Kasumi-1 (cell line): ENCODE measurements at regions not wholly inside any gene's neighbourhood (a gene's known extent, or its start where the extent isn't known, plus 50 kb on each side); places are given as distances from the start of the nearest gene placed in this dataset.

Experiments used
- DNase-seq, 2 experiments: peaks; one replicate each; lab custom pipeline; 2025; lab: John Stamatoyannopoulos, UW

DNA sequence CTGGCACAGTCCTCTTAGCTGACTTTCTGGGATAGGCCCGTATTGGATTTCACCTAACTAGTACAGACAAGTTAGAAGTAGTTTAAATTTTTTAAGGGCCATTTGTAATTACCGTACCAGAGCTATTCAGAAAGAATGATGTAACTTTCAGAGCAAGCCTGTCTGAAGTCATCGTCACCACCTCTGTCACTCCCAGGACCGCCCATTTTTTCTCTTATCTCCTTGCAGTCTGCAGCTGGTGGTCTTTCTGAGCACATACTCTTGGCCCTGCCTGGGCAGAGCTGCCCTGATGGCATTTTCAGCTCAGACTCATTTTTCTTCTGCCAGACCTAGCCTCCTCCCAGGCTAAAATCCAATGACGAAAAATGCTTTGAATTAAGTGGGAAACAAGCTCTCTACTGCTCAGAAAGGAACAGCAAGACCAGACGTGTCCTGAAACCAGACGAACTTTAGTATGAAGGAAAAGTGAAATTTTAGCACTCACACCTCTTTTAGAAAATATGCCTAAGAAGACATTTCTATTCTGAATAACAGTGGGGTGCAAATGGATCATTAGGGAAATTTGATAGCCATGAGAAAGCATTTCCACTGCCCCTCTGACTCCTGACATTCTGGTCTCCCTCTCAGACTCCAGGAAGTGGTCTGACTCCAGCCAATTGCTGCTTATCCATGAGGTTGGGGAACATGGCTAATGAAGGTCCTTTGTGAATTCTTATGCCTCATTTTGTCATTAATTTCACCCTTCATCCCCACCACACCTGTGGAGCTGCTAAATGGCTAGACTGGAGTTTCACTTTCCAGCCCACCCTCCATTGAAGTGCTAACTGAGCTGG is 162.4 kb upstream of the GYPA start:
- DNase-seq = no peak

DNA sequence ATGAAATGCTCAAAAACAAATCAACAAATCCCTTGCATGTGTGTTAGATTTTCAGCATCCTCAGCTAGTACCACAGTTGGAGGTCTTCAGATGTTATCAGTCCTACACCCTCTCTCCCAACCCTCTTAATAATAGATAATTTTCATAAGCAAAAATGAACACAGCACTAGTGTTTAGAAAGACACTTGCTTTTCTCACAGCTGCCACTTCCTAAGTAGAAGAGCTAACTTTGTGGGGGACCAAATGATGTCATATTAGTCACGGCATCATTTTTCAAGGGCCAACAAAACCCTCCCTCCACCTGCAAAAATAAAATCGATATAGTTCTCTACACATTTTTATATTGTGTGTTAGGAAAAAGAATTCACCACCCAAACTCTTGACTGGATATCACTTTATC is 163.5 kb upstream of the GYPA start:
- DNase-seq = no peak

DNA sequence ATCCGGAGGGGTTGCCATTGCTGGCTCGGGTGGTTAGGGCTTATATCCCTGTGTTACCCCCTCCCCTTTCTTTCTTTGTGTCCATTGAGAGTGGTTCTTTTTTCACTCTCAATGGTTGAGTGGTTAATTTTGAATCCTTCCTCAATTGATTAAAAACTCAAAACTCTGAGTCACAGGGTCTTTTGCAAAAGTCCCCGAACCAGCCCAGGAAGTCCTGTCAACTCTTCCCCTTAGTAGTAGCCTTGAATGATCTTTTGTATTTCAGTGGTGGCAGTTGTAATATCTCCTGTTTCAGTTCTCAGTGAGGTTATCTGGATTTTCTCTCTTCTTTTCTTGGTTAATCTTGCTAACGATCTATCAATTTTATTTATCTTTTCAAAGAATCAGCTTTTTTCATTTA is 170.0 kb upstream of the GYPA start:
- no peak for DNase-seq

DNA sequence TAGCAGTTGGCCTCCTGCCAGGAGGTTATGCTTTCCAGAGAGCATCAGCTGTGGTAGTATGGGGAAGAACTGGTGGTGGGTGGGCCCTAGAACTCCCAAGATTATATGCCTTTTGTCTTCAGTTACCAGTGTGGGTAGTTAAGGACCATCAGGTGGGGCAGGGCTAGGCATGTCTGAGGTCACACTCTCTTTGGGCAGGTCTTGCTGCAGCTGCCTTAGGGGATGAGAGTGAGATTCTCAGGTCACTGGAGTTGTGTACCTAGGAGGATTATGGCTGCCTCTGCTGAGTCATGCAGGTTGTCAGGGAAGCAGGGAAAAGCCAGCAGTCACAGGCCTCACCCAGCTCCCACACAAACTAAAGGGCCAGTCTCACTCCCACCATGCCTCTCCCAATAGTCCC is 172.9 kb upstream of the GYPA start:
- no peak for DNase-seq

DNA sequence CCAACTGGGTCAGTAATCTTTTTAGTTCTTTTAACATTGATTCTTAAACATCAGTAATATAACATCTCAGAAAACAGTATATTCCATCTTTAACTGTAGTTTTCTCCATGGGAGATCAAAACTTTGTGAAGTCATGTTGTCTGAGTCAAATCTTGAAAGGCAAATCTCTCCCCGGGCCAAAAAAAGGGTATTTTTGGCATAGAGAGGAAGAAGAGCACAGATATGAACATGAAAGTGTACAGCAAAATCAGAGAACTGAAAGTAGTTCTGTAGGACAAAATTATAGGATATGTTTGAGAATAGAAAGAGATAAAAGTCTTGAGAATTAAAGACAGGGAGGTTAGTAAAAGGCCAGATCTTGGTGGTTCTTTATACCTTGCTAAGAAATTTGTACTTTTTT is 176.4 kb upstream of the GYPA start:
- DNase-seq = no peak

DNA sequence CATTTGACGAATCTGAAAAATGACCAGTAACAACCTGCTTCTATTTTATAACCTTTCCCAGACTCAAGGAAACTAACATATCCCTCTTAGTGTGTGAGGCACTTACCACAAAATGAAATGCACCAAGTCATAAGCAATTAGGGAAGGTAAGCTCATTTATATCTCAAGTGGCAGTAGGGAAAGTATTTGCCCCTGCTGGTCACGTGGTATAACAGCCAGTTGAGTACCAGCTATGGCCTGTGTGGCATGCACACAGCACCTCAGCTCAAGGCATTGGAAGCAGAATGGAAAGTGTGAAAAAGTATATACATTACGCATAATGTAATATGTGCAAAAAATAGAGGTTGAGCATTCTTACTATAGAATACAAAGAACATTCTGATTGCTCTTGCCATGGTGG is 178.3 kb upstream of the GYPA start:
- DNase-seq = no peak

DNA sequence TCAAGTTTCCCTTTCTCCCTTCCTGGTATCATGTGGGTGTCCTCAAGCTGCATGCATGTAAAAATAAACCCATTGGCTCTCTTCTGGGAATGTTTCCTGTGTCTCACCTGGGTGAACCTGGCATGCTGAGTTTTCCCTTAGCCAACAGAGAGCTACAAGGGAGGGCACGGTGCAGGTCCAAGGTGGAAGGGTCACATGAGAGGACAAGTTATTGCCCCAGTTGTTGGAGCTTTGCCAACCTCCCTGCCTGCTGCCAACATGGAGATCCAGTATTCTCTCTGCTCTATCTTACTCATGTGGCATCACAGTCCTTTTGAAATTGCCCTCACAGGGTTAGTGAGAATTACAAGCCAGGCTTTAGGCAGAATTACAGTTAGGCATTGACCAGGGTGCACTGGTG is 196.1 kb upstream of the GYPA start:
- DNase-seq = no peak

DNA sequence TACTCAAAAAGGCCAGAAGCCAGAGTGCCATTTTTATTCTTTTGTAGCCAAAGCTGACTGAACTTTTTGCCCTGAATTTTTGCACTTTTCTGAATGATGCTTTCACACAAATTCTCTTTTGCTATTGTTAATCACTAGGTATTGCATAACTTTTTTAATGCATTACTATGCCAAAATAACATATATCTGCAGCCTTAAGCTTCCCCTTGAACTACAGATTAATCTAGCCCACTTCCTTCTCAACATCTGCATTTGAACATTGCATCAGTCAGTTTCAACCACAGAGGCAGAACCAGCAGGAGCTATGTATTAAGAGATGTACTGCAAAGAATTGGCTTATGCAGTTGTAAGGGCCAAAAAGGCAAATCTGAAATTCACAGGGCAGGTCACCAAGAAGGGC is 197.6 kb upstream of the GYPA start:
- DNase-seq = peak; percentile 91 to 93

DNA sequence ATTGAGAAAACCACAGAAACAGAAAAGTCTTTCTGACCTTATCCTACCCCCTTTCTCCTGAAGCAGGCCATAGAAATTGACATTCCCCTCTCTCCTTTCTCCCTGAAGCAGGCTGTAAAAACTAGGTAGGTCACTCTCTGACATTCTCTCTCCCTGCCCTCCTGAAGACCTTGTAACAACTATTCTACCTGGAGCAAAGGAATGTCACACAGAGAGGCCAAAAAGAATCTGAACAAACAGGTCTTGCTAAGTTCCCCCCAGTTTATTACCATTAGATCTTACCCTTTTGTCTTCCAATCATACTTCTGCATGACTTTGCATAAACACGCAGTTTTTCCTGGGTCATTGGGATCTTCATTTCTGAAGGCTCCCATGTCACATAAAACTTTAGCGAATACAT is 198.3 kb upstream of the GYPA start:
- DNase-seq = no peak

DNA sequence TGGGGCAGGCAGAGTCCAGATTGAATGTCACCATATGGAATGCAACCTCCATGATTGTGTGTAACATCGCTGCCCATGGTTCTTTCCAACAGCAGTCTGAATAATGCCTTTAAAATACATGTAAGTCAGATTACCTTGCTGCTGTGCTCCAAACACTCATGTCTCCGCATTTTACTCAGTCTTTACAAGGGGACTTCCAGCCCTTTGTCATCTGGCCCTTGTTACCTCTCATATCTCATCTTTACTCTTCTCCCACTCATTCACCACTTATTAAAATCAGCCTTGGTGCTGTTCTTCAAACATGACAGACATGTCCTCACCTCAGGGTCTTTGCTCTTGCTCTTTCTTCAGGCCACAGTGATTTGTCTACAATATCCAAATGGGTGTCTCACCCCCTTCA is 200.4 kb upstream of the GYPA start:
- no peak for DNase-seq

DNA sequence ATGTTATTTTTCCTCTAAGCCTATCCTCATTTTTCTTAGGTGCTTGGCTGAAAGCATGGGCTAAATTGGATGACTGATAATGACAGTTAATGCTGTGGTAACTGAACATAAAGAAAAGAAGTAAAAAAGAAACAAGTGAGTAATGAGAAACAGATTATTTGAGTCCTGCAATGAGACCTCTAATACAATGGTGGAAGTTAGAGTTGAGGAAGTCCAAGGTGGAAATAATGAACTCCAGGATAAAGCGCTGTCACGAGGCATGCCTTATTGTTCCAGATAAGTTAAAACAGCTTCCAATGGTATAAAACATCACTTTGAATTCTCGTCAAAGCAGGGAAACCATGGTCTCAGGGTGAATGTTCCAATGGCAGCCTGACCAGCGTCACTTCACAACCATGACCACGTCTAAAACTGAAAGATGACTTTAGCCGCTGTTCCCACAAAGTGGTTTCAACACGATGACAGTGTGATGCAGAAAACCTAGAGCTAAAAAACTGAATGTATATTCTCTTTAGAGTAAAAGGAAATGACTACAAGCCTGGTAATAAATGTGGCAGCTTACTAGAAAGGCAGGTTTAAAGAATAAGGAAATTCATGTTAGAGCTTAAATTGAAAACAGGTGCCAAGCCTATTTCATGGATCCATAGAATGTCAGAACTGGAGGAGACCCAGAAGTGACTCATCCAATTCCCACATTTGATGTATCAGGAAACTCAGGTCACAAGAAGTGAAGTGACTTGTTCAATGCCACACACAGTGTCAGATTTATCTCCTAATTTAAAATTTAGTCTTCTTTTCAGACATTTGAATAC is 202.6 kb upstream of the GYPA start:
- no peak for DNase-seq

DNA sequence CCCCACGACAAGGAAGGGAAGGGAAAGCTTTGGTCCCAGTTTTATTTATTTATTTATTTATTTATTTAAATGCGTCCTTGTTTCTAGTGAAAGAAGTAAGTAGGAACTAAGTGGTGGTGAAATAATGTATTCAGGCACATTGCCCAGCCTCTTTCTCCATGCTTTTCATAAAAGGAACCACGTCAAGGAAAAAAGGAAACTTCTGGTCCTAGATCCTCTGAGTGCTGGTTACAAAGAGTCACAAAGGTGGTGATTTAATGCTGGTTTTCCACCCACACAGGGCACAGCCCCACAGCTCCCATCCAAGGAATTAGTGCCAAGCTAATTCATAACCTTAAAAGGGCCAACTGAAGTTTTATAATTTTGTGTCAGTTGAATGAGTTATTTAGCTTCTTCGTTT is 206.6 kb upstream of the GYPA start:
- DNase-seq = no peak

DNA sequence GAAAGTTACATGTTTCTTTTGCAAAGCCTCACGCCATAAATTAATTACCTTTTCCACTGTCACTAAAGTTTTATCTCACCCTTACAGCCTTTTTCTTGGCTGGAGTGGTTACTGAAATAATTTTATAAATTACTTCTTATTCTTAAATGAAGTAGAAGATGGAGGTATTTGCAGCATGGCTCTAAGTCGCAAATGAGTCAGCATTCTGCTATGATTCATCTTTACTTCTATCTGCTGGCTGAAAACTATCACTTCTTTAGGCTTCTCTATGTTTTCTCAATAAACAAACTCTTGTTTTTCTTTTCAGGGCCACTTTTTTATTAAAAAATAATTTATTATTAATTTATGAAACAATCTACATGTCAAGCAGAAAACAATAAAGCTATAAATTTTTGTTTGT is 210.2 kb upstream of the GYPA start:
- no peak for DNase-seq

DNA sequence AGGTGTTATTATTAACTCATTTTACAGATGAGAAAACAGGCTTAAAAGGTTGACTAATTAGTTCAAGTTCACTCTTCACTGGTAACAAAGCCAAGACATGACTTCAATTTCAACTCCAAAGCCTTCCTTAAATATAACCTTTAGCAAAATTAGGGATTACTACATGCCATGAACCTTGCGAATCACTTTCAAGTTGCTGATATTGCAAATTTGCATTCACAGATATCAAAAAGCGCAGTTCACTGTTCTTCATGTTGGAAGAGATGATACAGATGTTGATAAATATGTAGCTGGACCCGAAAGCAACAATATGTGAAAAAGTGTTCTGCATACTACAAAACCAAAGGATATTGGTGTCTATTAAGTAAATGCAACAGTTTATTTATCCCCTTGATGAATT is 210.8 kb upstream of the GYPA start:
- no peak for DNase-seq

DNA sequence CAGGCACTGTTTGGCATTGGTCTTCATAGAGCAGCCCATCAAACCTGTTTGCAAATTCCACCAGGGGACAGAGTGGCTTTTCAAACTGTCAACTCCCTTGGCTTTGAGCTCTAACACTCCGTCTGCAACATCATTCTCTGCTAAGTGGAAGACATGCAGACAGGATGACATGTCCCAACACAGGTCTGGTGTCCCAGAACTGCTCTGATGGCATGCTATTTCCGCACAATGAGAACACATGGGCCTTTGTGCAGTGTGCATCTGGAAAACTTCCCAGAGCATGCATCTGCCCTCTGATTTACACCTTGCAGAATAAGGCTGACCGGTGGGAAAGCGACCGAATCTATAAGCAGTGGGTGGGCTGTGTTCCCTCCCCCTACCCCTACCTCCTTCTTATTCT is 212.8 kb upstream of the GYPA start:
- DNase-seq = no peak

DNA sequence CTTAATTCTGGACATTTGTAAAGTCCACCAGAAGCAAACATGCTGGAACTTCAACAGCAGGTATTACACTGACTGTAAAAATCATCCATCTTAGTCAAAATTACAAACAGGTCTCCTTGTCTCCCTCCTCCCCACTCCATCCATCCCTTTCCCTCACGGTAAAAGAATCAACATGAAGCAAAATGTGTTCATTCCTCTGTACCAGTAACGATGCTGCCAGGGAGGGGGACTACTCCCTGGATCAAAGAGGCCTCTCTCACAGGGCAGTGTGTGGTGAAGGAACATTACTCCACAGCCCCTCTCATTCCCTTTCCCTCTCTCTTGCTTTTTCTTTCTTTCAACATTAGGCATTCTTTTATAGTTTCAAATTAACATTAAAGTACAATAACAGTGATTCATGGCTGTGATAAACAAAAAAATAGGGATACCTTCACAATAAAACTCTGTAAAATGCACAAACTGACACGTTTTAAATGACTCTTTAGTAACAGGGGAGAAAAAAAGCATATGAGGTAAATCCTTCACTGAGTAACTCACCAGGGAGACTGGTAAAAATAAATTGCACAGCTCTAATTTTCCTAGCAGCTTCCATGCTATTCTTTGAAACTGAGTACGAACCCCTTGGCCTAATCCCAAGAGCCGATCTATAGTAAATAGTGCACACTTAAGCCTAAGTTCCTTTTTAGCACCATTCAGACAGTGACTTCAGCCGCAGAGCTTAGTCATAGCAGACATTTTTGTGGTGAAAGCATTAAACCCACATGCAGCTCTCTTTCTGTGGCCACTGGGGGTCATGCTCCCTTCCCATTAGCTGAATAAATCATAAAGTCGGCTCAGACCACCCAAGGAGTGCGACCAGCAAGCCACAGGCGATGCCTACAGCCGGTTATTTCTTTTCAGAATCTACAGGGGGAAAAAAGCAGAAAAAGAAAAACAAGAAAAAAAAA is 215.6 kb upstream of the GYPA start:
- peak; percentile 93 for DNase-seq

DNA sequence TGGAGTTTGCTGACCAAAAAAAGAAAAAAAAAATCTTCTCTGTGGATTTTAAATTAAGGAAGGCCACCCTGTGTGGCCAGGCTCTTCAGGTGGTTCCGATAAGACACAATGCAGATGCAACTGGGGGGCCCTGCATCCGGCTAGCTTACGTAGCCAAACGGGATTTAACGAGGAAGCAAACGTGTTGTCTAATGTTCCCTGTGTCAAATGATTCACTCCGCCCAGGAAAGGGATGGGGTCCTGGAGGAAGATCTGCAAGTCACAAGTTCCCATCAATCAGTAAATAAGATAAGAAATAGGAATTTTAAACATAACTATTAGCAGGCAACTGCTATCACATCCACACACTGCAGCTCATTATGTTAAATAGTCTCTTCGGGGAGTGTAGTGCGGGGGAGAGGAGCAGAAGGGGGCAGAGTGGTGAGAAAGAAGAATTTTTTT is 216.4 kb upstream of the GYPA start:
- no peak for DNase-seq

DNA sequence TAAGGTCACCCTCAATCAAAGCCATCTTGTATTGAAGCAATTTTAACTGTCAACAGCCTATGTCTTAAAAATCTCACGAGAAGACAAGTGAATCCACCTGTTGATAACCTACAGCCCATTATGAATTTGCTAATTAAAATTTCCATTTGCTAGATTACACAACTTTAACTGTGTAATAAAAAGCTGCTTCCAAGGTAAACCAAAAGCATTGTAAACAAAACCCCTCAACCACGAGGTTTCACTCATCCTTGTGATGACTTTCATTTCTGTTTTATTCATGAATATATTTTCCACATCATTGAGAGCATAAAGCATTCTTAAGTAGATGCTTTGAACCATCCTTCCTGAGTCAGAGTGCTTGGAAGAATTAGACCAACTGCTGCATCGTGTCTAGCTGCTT is 217.5 kb upstream of the GYPA start:
- no peak for DNase-seq

DNA sequence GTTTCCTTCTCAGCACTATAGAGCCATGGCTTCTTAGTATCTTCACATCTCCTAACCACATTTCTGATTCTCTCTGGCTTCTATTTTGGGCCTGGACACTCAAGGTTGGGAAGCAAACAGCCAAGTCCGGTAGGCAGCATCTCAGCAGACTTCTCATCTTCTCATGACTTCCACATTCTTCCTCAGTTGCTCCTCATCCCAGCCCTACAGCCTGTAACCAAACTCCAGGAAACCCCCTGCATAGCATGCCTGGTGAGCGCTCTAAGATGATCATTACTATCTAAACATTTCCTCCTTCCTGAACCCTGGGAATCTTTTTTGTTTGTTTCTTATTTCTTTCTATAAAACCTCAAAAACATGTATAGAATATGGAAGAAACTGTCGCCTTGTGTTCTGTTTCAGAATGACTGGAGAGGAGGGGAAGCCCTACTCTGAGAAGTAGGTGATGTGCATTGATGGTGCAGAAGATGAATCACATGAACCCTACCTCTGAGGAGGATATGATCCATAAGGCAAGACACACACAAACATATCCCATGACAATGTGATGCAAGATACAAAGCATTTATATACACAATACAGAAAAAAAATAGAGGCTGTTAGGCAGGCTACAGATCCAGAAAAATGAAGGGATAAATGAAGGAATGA is 219.8 kb upstream of the GYPA start:
- DNase-seq = no peak

DNA sequence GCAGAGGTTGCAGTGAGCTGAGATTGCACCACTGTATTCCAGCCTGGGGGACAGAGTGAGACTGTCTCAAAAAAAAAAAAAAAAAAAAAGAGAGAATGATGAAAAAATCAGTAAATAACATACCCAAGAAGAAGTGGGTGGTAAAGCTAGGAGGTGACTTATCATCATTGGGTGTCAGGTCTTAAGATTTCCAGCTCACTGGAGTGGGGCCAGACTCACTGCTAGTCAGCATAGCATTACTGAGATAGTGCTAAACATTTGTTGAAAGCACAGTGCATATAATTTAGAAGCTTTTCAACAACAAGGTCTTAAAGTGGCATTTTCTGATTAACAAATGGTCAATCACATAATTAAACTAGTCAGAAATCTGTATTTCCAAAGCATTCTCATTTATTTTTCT is 221.8 kb upstream of the GYPA start:
- DNase-seq = no peak

DNA sequence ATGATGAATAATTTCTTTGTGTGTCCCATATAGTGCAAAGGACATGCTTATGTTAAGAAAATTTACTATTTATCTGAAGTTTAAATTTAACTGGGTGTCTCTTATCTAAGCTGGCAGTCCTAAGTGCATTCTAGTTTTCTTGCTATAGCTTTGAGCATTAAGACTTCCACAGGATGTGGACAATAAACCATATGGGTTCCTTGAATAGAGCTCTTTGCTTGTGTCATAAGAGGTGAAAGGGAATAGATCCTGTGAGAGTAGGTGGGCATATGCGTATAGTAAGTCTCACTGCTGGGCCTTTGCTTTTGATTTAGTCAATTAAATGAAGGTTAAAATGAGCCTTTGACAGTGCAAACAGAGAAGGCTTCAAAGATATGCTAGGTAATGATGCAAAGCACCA is 223.4 kb upstream of the GYPA start:
- no peak for DNase-seq

DNA sequence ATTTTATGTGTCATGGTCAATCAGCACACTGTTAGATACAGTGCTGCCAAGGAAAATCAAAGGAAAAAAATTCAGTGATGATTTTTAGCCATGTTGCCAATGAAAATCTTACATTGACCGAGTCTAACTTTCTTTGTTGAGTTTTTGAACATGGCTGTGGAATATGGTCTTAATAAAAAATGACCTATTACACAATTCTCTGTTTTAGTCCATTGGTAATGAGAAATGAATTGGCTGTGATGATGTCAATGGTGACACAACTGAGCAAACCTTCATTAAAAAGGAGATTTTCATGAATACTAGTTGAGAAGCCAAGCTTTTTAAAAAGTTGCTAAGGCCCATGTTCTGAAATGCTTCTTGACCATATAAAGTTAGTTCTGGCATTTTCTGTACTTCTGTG is 225.9 kb upstream of the GYPA start:
- DNase-seq = no peak
